Osteoblast (primary cell): ENCODE measurements at regions not wholly inside any gene's neighbourhood (a gene's known extent, or its start where the extent isn't known, plus 50 kb on each side); places are given as distances from the start of the nearest gene placed in this dataset.

ENCODE experiments used
- DNase-seq: peaks from one replicate; pipeline ENCODE4 v3.0.0; 2011; ENCODE audit warnings: low spot score, mixed read lengths; ENCODE audit not compliant: insufficient read length; ENCODE audit errors: missing footprints
- H2AFZ ChIP-seq: 2 replicates; pipeline ENCODE4 v1.6.0; 2011; ENCODE audit warnings: mild to moderate bottlenecking, low read length
- H3K27ac ChIP-seq: 2 replicates; pipeline ENCODE4 v1.5.1; 2011; ENCODE audit warnings: mild to moderate bottlenecking, low read depth, low read length, moderate library complexity
- H3K27me3 ChIP-seq: 2 replicates; pipeline ENCODE4 v1.6.0; 2012; ENCODE audit warnings: mild to moderate bottlenecking, control low read depth, inconsistent platforms, low read length, moderate library complexity; ENCODE audit not compliant: insufficient read depth
- H3K36me3 ChIP-seq: 2 replicates; pipeline ENCODE4 v1.5.1; 2011; ENCODE audit warnings: mild to moderate bottlenecking, low read length, control low read depth, moderate library complexity; ENCODE audit not compliant: insufficient read depth
- H3K4me1 ChIP-seq: 2 replicates; pipeline ENCODE4 v1.5.1; 2011; ENCODE audit warnings: mild to moderate bottlenecking, low read length, control low read depth, moderate library complexity; ENCODE audit not compliant: insufficient read depth
- H3K4me2 ChIP-seq: 2 replicates; pipeline ENCODE4 v1.6.0; 2011; ENCODE audit warnings: mild to moderate bottlenecking, low read length; ENCODE audit not compliant: insufficient read depth
- H3K4me3 ChIP-seq: fragments of 200-600 bp; sonication (generic); 3 replicates; pipeline ENCODE4 v1.5.1; 2012; ENCODE audit warnings: mild to moderate bottlenecking, low read length, inconsistent platforms; ENCODE audit not compliant: insufficient read depth
- H3K79me2 ChIP-seq: 2 replicates; pipeline ENCODE4 v1.6.0; 2012; ENCODE audit warnings: mild to moderate bottlenecking, low read length, control low read depth, inconsistent platforms; ENCODE audit not compliant: insufficient read depth
- H3K9me3 ChIP-seq: 2 replicates; pipeline ENCODE4 v1.5.1; 2011; ENCODE audit warnings: low read depth, low read length, control low read depth
- H4K20me1 ChIP-seq: 2 replicates; pipeline ENCODE4 v1.6.0; 2012; ENCODE audit warnings: mild to moderate bottlenecking, low read length, control low read depth; ENCODE audit not compliant: insufficient read depth
- CTCF ChIP-seq: IDR thresholded peaks from 2 replicates; pipeline ENCODE4 v1.5.1; 2011; ENCODE audit warnings: mild to moderate bottlenecking, low read depth, low read length, moderate library complexity; ENCODE audit errors: extremely low read depth

DNA sequence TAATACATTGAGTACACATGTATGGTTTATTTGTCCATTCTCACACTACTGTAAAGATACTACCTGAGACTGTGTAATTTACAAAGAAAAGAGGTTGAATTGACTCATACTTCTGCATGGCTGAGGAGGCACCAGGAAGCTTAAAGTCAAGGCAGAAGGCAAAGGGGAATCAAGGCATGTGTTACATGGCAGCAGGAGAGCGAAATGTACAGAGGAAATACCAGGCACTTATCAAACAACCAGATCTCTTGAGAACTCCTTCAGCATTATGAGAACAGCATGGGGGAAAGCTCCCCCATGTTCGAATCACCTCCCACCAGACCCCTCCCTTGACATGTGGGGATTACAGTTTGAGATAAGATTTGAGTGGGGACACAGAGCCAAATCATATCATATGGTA lies 666.3 kb downstream of the ZBBX start:
- DNase-seq = no peak
- Histone ChIP-seq H3K4me2 (no peak overlapping the region), H2AFZ (no peak overlapping the region)

DNA sequence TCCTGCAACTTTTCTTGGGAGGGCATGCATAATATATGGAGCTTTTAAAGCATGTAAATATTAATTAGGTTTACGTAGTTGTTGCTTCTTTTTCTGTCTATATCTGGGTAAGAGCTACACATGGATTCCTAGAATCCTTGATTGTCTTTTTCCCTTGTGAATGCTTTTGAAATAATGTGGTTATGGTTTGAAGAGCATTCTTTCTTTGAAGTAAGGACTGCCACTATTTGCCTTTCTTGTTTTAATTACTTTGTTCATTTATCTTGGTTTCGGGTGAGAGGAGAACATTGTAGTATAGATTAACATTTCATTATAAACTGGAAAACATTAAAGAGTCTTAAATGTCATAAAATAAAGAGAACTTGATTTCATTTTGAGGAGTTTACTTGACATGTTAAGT lies 674.0 kb downstream of the ZBBX start:
- no peaks in the 10 kb centered on the region for H3K79me2 ChIP-seq
- no peaks in the 10 kb centered on the region for H4K20me1 ChIP-seq
- no peak overlapping the region for H3K4me3 ChIP-seq
- no peaks in the 10 kb centered on the region for H3K4me1 ChIP-seq
- H3K36me3 ChIP-seq = no peaks in the 10 kb centered on the region
- H2AFZ ChIP-seq = no peak overlapping the region
- DNase-seq = no peak
- no peaks in the 10 kb centered on the region for H3K27me3 ChIP-seq
- no peak overlapping the region for H3K27ac ChIP-seq
- no peak overlapping the region for H3K4me2 ChIP-seq
- TF ChIP-seq CTCF = no peak
- H3K9me3 ChIP-seq = peaks cover 2% of the 10 kb centered on the region

More for the DNA sequence above, 666.3 kb downstream of the ZBBX start:
- Histone ChIP-seq H4K20me1 (no peaks in the 10 kb centered on the region), H3K27ac (no peak overlapping the region), H3K4me3 (no peak overlapping the region), H3K79me2 (no peaks in the 10 kb centered on the region), H3K27me3 (no peaks in the 10 kb centered on the region), H3K36me3 (no peaks in the 10 kb centered on the region), H3K9me3 (no peaks in the 10 kb centered on the region), H3K4me1 (no peaks in the 10 kb centered on the region)
- no peak for TF ChIP-seq CTCF

DNA sequence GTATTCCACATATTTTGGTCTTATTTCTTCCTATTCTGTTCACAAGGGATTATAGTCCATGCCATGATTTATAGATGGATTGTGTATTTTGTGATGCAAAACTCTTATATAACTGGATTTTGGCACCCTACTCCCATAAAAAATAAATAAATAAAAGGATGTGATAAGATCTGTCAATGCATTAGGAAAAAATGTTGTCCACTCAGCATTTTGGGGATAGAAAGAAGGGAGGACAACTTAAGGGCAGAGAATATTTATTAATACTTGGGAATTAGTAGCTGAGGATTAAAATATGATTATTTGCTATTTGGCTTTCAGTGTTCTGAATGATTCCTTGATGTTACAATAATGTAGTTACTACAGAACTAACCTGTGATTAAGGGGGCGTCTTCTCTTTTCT lies 682.6 kb downstream of the ZBBX start:
- Histone ChIP-seq H3K27me3 (no peaks in the 10 kb centered on the region), H3K4me3 (no peak overlapping the region), H3K4me1 (no peaks in the 10 kb centered on the region), H3K4me2 (no peak overlapping the region), H3K9me3 (peaks cover 2% of the 10 kb centered on the region), H4K20me1 (no peaks in the 10 kb centered on the region), H3K79me2 (no peaks in the 10 kb centered on the region), H2AFZ (no peak overlapping the region), H3K27ac (no peak overlapping the region), H3K36me3 (no peaks in the 10 kb centered on the region)
- TF ChIP-seq CTCF = no peak
- no peak for DNase-seq

GRCh38 chr3:166696103-166696502 lies 684.0 kb downstream of the ZBBX start:
- H2AFZ ChIP-seq = no peak overlapping the region
- no peaks in the 10 kb centered on the region for H4K20me1 ChIP-seq
- H3K27ac ChIP-seq = no peak overlapping the region
- H3K27me3 ChIP-seq = no peaks in the 10 kb centered on the region
- no peaks in the 10 kb centered on the region for H3K36me3 ChIP-seq
- no peaks in the 10 kb centered on the region for H3K4me1 ChIP-seq
- no peak overlapping the region for H3K4me2 ChIP-seq
- no peak for DNase-seq
- H3K79me2 ChIP-seq = no peaks in the 10 kb centered on the region
- no peaks in the 10 kb centered on the region for H3K9me3 ChIP-seq
- H3K4me3 ChIP-seq = no peak overlapping the region
- no peak for TF ChIP-seq CTCF
